HCT116 (cell line): ENCODE measurements at regions not wholly inside any gene's neighbourhood (a gene's known extent, or its start where the extent isn't known, plus 50 kb on each side); places are given as distances from the start of the nearest gene placed in this dataset.

Experiments
- CTCF ChIP-seq, 3 experiments: fragments of 200-600 bp in 1 of 3; sonication (generic) in 1 of 3; IDR thresholded peaks in 2 of 3; conservative IDR thresholded peaks in 1 of 3; 2 replicates each; pipeline ENCODE4 v1.5.1; 2012 to 2017; ENCODE audit warnings: low read depth in 2 of 3, low read length in 2 of 3, antibody characterized with exemption in 1 of 3, borderline replicate concordance in 1 of 3, control low read depth in 1 of 3, mild to moderate bottlenecking in 1 of 3, mixed read lengths in 1 of 3, mixed run types in 1 of 3, moderate library complexity in 1 of 3; ENCODE audit not compliant: insufficient read depth in 1 of 3
- ELF1 ChIP-seq: IDR thresholded peaks from 2 replicates; pipeline ENCODE4 v1.6.1; 2012; ENCODE audit warnings: low read depth, borderline replicate concordance
- EZH2 ChIP-seq: fragments of 200-600 bp; sonication (generic); IDR thresholded peaks from 2 replicates; pipeline ENCODE4 v1.6.1; 2017; ENCODE audit warnings: antibody characterized with exemption, mixed run types
- EZH2phosphoT487 ChIP-seq: fragments of 200-600 bp; IDR thresholded peaks from 2 replicates; pipeline ENCODE4 v1.6.1; 2018; ENCODE audit warnings: antibody characterized with exemption, borderline replicate concordance
- JUND ChIP-seq: IDR thresholded peaks from 2 replicates; pipeline ENCODE4 v1.6.1; 2012
- RAD21 ChIP-seq: IDR thresholded peaks from 2 replicates; pipeline ENCODE4 v1.6.1; 2012; ENCODE audit warnings: low read depth, mild to moderate bottlenecking
- SP1 ChIP-seq: IDR thresholded peaks from 2 replicates; pipeline ENCODE4 v1.6.1; 2012; ENCODE audit warnings: low read depth
- TCF7L2 ChIP-seq: IDR thresholded peaks from 2 replicates; pipeline ENCODE4 v1.7.0; 2011; ENCODE audit warnings: borderline replicate concordance, inconsistent platforms; ENCODE audit not compliant: insufficient read depth, insufficient read length; ENCODE audit errors: extremely low read depth
- YY1 ChIP-seq: IDR thresholded peaks from 2 replicates; pipeline ENCODE4 v1.6.1; 2011; ENCODE audit warnings: low read length, low read depth, moderate library complexity, mild to moderate bottlenecking; ENCODE audit not compliant: insufficient replicate concordance; ENCODE audit errors: extremely low read depth
- ZBTB33 ChIP-seq: IDR thresholded peaks from 2 replicates; pipeline ENCODE4 v1.6.1; 2011; ENCODE audit warnings: mild to moderate bottlenecking, low read length, moderate library complexity; ENCODE audit not compliant: insufficient replicate concordance; ENCODE audit errors: extremely low read depth
- ZNF274 ChIP-seq: fragments of 200-500 bp; sonication (Bioruptor generic); IDR thresholded peaks from 2 replicates; pipeline ENCODE4 v1.6.1; 2014; ENCODE audit warnings: mild to moderate bottlenecking, low read depth, low read length, inconsistent platforms

DNA sequence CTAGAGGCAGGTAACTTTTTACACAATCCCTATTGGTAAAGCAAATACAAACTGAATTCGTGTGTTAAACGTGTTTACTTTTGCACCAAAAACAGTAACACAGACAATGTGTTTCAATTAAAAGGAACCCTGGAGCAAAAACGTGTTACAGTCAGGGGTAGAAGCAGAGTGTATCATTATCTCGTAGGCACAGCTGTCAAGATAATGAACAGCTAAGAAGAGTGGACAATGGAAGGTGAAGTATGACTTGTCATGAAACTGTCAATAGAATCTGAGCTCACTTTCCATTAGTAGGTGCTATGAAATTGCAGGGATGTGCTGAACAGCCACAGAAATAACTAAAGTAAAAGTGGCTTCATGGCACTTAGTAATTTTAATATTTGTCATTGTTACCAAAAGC is 1229.8 kb upstream of the WWC1 start:
- TF ChIP-seq CTCF (IDR thresholded peaks at IDR 0.05 in 2 of 3, conservative IDR thresholded peaks at IDR 0.05 in 1 of 3; ENCODE audit: borderline replicate concordance in 1 of 3, insufficient read depth in 1 of 3, low read depth in 2 of 3, low read length in 2 of 3), result no peak
- TF ChIP-seq TCF7L2, result no peak
- no peak for TF ChIP-seq ZBTB33
- no peak for TF ChIP-seq JUND
- no peak for TF ChIP-seq EZH2phosphoT487
- no peak for TF ChIP-seq SP1
- TF ChIP-seq ELF1, result no peak
- no peak for TF ChIP-seq EZH2
- TF ChIP-seq RAD21, result no peak
- TF ChIP-seq ZNF274, result no peak
- TF ChIP-seq YY1, result no peak
